ENCODE measurements at regions not wholly inside any gene's neighbourhood (a gene's known extent, or its start where the extent isn't known, plus 50 kb on each side); places are given as distances from the start of the nearest gene placed in this dataset.

DNA sequence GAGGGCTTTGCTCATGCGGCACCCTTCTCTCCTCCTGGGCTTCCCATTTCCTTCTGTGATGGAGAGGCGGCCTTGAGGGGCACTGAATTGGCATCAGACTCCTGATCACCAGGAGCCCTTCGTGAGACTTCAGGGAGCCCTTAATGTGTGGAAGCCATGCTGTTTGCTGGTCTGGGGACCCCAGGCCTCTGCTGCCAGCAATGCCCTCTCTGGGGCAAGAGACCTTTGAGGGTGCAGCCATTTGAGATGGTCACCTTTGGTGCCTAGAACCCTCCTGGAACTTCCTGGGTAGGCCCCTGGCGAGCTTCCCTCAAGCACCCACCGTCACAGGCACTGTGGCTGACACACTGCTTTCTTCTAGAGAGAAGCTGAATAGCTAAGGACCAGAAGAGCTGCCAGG lies 338.7 kb upstream of the IRX4 start:
- TF ChIP-seq, protein P1, sequence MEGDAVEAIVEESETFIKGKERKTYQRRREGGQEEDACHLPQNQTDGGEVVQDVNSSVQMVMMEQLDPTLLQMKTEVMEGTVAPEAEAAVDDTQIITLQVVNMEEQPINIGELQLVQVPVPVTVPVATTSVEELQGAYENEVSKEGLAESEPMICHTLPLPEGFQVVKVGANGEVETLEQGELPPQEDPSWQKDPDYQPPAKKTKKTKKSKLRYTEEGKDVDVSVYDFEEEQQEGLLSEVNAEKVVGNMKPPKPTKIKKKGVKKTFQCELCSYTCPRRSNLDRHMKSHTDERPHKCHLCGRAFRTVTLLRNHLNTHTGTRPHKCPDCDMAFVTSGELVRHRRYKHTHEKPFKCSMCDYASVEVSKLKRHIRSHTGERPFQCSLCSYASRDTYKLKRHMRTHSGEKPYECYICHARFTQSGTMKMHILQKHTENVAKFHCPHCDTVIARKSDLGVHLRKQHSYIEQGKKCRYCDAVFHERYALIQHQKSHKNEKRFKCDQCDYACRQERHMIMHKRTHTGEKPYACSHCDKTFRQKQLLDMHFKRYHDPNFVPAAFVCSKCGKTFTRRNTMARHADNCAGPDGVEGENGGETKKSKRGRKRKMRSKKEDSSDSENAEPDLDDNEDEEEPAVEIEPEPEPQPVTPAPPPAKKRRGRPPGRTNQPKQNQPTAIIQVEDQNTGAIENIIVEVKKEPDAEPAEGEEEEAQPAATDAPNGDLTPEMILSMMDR (IDR thresholded peaks at IDR 0.05), result no peak
- no peak for TF ChIP-seq POLR2AphosphoS5 (IDR thresholded peaks at IDR 0.05)
